Right lobe of liver (tissue), 6 donors: ENCODE measurements at regions not wholly inside any gene's neighbourhood (a gene's known extent, or its start where the extent isn't known, plus 50 kb on each side); places are given as distances from the start of the nearest gene placed in this dataset.

Experiments
- ATAC-seq, 4 donors: fragments of 200-7000 bp; cut with Tn5 transposase; one replicate each; pipeline ENCODE4 v1.9.1; 2020; ENCODE audit warnings: mild to moderate bottlenecking in 4 of 4, moderate library complexity in 4 of 4
- DNase-seq, 3 donors: peaks; one replicate each; pipeline ENCODE4 v3.0.0-alpha.2; 2020
- H3K27ac ChIP-seq, 3 donors: fragments of 200-600 bp; one replicate each; pipeline ENCODE4 v1.8.0; 2022
- H3K27me3 ChIP-seq, 2 donors: fragments of 200-600 bp; one replicate each; pipeline ENCODE4 v1.8.0; 2022
- H3K36me3 ChIP-seq, 4 donors: fragments of 200-600 bp; sonication (generic) in 1 of 4; one replicate each; pipeline versions ENCODE4 v1.5.1 to v1.8.0; 2017 to 2022; ENCODE audit warnings: control low read depth in 1 of 4
- H3K4me1 ChIP-seq, 4 donors: fragments of 200-600 bp; sonication (generic) in 1 of 4; one replicate each; pipeline versions ENCODE4 v1.5.1 to v1.8.0; 2017 to 2022; ENCODE audit warnings: control low read depth in 1 of 4
- H3K4me3 ChIP-seq, 3 donors: fragments of 200-600 bp; one replicate each; pipeline ENCODE4 v1.8.0; 2022
- H3K9me3 ChIP-seq, 4 donors: fragments of 200-600 bp; sonication (generic) in 1 of 4; one replicate each; pipeline versions ENCODE4 v1.5.1 to v1.8.0; 2017 to 2022; ENCODE audit warnings: control low read depth in 1 of 4
- POLR2A ChIP-seq: fragments of 450-650 bp; IDR thresholded peaks from one replicate; pipeline ENCODE4 v1.6.1; 2017; ENCODE audit warnings: antibody characterized with exemption, mild to moderate bottlenecking
- WGBS: methylation state at CpG from one replicate; pipeline ENCODE4 v1.1.6; 2018; ENCODE audit warnings: low coverage, low lambda C conversion rate; ENCODE audit not compliant: insufficient coverage; ENCODE audit errors: missing lambda C conversion rate; 5-methylcytosine and 5-hydroxymethylcytosine counted together
- intact Hi-C, 2 donors: fragments of 100-400 bp; cut with DNase I; formaldehyde crosslinking; loops; one replicate each; pipeline versions ENCODE4 v1.11.2 to v1.14.1; 2022
- TF ChIP-seq, protein P1 (sequence below), 4 donors: fragments of 200-600 bp in 3 of 4; fragments of 450-650 bp in 1 of 4; IDR thresholded peaks; one replicate each; pipeline versions ENCODE4 v1.5.1 to v1.8.0; 2016 to 2022; ENCODE audit warnings: antibody characterized with exemption in 4 of 4, mild to moderate bottlenecking in 2 of 4
- donor health status: DM: no; HTN: yes; CAD: no.
- donor health status: DM: no; HTN: no; CAD: no.
- donor health status: DM: no; HTN: no; CAD: no.
- donor health status: DM: no; HTN: yes; CAD: no.
- donor health status: DM: no; HTN: yes; CAD: no.

DNA sequence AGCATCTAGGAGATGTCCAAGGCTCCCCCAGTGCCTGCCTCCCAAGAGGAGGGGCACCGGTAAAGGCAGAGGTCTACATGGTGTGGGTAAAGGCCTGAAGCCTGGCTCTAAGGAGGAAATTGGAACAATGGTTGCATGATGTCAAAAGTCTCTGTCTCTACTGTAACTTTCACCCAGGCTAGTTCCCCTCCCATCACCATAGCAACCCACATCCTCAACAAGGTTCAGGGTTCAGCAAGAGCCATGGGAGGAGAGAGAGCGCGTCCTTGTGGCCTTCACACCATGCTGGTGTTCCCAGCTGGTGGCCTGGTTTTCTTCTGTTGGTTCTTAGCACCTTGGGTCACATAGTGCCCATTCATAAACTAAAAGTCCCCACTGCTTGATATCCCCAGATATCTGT lies 196.7 kb upstream of the CDH5 start:
- Histone ChIP-seq H3K27me3 (no peaks in the 10 kb centered on the region), H3K36me3 (no peaks in the 10 kb centered on the region), H3K9me3 (no peaks in the 10 kb centered on the region), H3K4me1 (no peaks in the 10 kb centered on the region), H3K4me3 (no peak overlapping the region), H3K27ac (no peak overlapping the region)
- DNase-seq (peak in 1 of 3 donors; percentile 13), ATAC-seq (no peak)
- WGBS, result 100% methylated on average over 1 of the region's 3 CpGs
- TF ChIP-seq POLR2A, result no peak
- TF ChIP-seq, protein P1, sequence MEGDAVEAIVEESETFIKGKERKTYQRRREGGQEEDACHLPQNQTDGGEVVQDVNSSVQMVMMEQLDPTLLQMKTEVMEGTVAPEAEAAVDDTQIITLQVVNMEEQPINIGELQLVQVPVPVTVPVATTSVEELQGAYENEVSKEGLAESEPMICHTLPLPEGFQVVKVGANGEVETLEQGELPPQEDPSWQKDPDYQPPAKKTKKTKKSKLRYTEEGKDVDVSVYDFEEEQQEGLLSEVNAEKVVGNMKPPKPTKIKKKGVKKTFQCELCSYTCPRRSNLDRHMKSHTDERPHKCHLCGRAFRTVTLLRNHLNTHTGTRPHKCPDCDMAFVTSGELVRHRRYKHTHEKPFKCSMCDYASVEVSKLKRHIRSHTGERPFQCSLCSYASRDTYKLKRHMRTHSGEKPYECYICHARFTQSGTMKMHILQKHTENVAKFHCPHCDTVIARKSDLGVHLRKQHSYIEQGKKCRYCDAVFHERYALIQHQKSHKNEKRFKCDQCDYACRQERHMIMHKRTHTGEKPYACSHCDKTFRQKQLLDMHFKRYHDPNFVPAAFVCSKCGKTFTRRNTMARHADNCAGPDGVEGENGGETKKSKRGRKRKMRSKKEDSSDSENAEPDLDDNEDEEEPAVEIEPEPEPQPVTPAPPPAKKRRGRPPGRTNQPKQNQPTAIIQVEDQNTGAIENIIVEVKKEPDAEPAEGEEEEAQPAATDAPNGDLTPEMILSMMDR (IDR thresholded peaks at IDR 0.05), result no peak
- intact Hi-C loops, result no loop called here

DNA sequence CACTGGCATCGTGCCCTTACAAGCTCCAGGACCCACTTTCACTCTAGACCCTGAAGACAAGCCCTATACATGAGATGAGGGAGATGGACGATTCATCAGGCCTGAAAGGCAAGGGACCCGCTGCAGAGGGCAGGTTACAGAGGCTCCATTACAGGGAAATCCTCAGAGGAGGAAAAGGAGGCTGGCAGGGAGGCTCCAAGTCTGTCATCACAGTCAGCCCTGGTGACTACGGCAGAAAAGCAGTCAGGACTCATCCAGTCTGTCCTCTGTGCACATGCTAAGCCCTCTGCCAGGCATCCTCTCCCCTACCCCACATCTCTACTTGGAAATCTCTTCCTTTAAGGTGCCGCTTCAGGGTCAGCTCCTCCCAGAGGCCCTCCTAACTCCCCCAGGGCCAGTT lies 197.7 kb upstream of the CDH5 start:
- no peaks in the 10 kb centered on the region for H3K36me3 ChIP-seq

DNA sequence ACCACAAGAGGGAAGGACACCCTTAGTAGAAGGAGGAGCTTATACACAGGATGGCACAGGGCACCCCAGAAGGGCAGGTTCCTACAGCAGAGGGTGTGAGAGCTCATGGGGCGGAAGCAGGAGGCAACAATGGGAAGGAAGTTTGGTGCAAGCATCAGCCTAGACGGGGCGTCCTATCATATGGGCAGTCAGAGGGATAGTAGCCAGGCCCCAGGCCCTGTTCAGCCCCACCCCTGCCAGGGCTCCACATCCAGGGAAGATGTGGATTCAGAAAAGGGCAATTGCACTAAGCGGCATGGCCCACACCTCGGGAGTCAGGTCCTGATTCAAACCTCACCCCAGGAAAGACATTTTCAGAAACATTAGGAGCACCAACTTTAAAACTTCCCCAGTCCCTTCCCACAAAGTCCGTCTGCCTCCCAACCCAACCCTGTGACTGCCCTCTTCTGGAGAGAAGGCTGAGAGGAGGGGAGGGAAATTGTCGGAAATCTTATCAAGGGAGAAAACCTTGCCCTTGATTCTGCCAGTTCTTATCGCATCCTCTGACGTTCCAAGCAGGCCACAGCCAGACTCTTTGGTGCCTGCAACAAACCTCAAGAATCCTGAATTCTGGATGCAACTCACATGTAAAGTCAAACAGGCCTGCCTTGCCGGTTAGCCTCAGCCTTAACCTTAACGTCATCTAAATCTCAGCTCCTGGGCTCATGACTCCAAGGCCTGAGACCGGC lies 198.8 kb upstream of the CDH5 start:
- ATAC-seq, result peak; percentile 59 to 70 (median 66)
- 57% methylated on average over 6 of the region's 12 CpGs for WGBS
- H3K27me3 ChIP-seq, result no peaks in the 10 kb centered on the region
- H3K4me3 ChIP-seq, result no peak overlapping the region
- intact Hi-C loops, result no loop called here
- H3K27ac ChIP-seq, result no peak overlapping the region
- H3K36me3 ChIP-seq, result no peaks in the 10 kb centered on the region
- TF ChIP-seq, protein P1 (IDR thresholded peaks at IDR 0.05), result peak in 2 of 4 donors; percentile 3 to 15
- TF ChIP-seq POLR2A, result no peak
- no peaks in the 10 kb centered on the region for H3K9me3 ChIP-seq
- DNase-seq, result peak in 1 of 3 donors; percentile 42
- H3K4me1 ChIP-seq, result no peaks in the 10 kb centered on the region

More for the DNA sequence above, 197.7 kb upstream of the CDH5 start:
- intact Hi-C loops, result no loop called here
- Histone ChIP-seq H3K4me3 (no peak overlapping the region), H3K9me3 (no peaks in the 10 kb centered on the region), H3K27me3 (no peaks in the 10 kb centered on the region), H3K27ac (no peak overlapping the region), H3K4me1 (no peaks in the 10 kb centered on the region)
- DNase-seq (peak in 1 of 3 donors; percentile 21), ATAC-seq (no peak)
- WGBS, result 30% methylated on average over 4 of the region's 5 CpGs
- TF ChIP-seq, protein P1 (IDR thresholded peaks at IDR 0.05), result no peak
- no peak for TF ChIP-seq POLR2A

DNA sequence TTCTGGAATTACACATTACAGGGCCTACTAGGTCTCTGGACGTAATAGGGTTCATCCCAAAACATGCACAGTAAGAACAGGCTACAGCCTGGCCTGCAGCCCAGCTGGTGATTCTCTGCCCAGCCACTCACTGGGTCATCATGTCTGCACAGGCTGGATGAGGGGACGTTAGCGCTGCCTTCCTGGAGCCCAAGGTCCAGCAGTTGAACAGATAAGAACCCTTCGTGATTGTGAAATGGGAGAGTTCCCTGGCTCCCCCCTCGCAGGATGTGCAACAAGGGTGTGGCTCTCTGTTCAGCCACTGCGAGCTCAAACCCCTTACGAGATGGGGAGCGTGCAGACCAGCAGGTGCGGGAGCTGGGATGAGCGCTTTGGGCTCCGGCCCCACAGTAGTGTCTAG lies 200.0 kb upstream of the CDH5 start:
- H3K27ac ChIP-seq, result no peak overlapping the region
- H3K4me1 ChIP-seq, result no peaks in the 10 kb centered on the region
- no peak overlapping the region for H3K4me3 ChIP-seq
- TF ChIP-seq, protein P1 (IDR thresholded peaks at IDR 0.05), result no peak
- no peak for TF ChIP-seq POLR2A
- no peaks in the 10 kb centered on the region for H3K36me3 ChIP-seq
- no peaks in the 10 kb centered on the region for H3K9me3 ChIP-seq
- H3K27me3 ChIP-seq, result no peaks in the 10 kb centered on the region
- ATAC-seq (no peak), DNase-seq (no peak)
- WGBS, result 0% methylated on average over 1 of the region's 11 CpGs
- intact Hi-C loops, result no loop called here
